IMR-90 (cell line): ENCODE measurements at regions not wholly inside any gene's neighbourhood (a gene's known extent, or its start where the extent isn't known, plus 50 kb on each side); places are given as distances from the start of the nearest gene placed in this dataset.

Experiments used
- ATAC-seq: fragments of 200-7000 bp; cut with Tn5 transposase; 2 replicates; pipeline ENCODE4 v1.9.1; 2020; ENCODE audit warnings: low read depth, mild to moderate bottlenecking, moderate library complexity
- BruUV-seq: library from RNA; stranded (reverse); fragments of 400-500 nt; replicated peaks from 2 replicates; lab custom pipeline; 2021; lab: Mats Ljungman, UMichigan
- CTCF ChIA-PET: fragments of 300-600 bp; formaldehyde crosslinking; extraction: SDS; loops from one replicate; lab custom pipeline; 2021; ENCODE audit warnings: antibody characterized with exemption; lab: Yijun Ruan, JAX
- POLR2A ChIA-PET: fragments of 300-600 bp; sonication (Branson Sonifier 250); formaldehyde crosslinking; loops from one replicate; lab custom pipeline; 2022; ENCODE audit warnings: antibody characterized with exemption; ENCODE audit not compliant: unreplicated experiment; lab: Charles Lee
- DNase-seq: peaks from one replicate; pipeline ENCODE4 v3.0.0; 2013
- H2AFZ ChIP-seq: replicated peaks from 2 replicates; pipeline ENCODE3; 2013; ENCODE audit warnings: low read length, mild to moderate bottlenecking; ENCODE audit not compliant: poor library complexity
- H2AK5ac ChIP-seq: 2 replicates; pipeline ENCODE4 v1.6.1; 2013; ENCODE audit warnings: low read depth, low read length, inconsistent platforms
- H2AK9ac ChIP-seq: replicated peaks from 2 replicates; pipeline ENCODE3; 2013; ENCODE audit warnings: mild to moderate bottlenecking, low read depth, low read length, moderate library complexity; ENCODE audit not compliant: poor library complexity
- H2BK120ac ChIP-seq: 2 replicates; pipeline ENCODE4 v1.6.1; 2013; ENCODE audit warnings: low read depth, low read length, inconsistent platforms
- H2BK15ac ChIP-seq: 3 replicates; pipeline ENCODE4 v1.6.1; 2013; ENCODE audit warnings: low read depth, low read length, inconsistent platforms
- H2BK20ac ChIP-seq: 2 replicates; pipeline ENCODE4 v1.6.1; 2013; ENCODE audit warnings: low read depth, mild to moderate bottlenecking, inconsistent platforms, low read length, moderate library complexity
- H2BK5ac ChIP-seq: 2 replicates; pipeline ENCODE4 v1.6.1; 2013; ENCODE audit warnings: mild to moderate bottlenecking, low read depth, low read length, inconsistent platforms; ENCODE audit not compliant: poor library complexity, severe bottlenecking
- H3K14ac ChIP-seq: replicated peaks from 2 replicates; pipeline ENCODE4 v1.6.1; 2013; ENCODE audit warnings: low read depth, low read length, inconsistent platforms
- H3K18ac ChIP-seq: 2 replicates; pipeline ENCODE4 v1.6.1; 2013; ENCODE audit warnings: low read depth, low read length, control low read depth
- H3K23ac ChIP-seq: 2 replicates; pipeline ENCODE4 v1.6.1; 2013; ENCODE audit warnings: low read depth, low read length, inconsistent platforms
- H3K27ac ChIP-seq: 2 replicates; pipeline ENCODE4 v1.5.1; 2013; ENCODE audit warnings: mild to moderate bottlenecking, control low read depth, low read length; ENCODE audit not compliant: insufficient read depth
- H3K27me3 ChIP-seq: 2 replicates; pipeline ENCODE4 v1.6.1; 2013; ENCODE audit warnings: low read length; ENCODE audit not compliant: control insufficient read depth, insufficient read depth
- H3K36me3 ChIP-seq: 2 replicates; pipeline ENCODE4 v1.6.1; 2013; ENCODE audit warnings: low read length, mixed read lengths; ENCODE audit not compliant: control insufficient read depth, insufficient read depth
- H3K4ac ChIP-seq: 2 replicates; pipeline ENCODE4 v1.6.1; 2013; ENCODE audit warnings: low read depth, low read length, inconsistent platforms
- H3K4me1 ChIP-seq: 2 replicates; pipeline ENCODE4 v1.6.1; 2013; ENCODE audit warnings: low read length, mixed read lengths; ENCODE audit not compliant: control insufficient read depth, insufficient read depth
- H3K4me2 ChIP-seq: 2 replicates; pipeline ENCODE4 v1.6.1; 2013; ENCODE audit warnings: low read depth, mild to moderate bottlenecking, control low read depth, low read length, moderate library complexity
- H3K4me3 ChIP-seq: 2 replicates; pipeline ENCODE4 v1.5.1; 2013; ENCODE audit warnings: low read depth, mild to moderate bottlenecking, control low read depth, low read length, moderate library complexity; ENCODE audit not compliant: insufficient read depth
- H3K56ac ChIP-seq: 2 replicates; pipeline ENCODE4 v1.6.1; 2013; ENCODE audit warnings: low read length, inconsistent platforms; ENCODE audit not compliant: insufficient read depth; ENCODE audit errors: extremely low read depth
- H3K79me1 ChIP-seq, 2 experiments: 2 replicates each; pipeline ENCODE4 v1.6.1; 2013; ENCODE audit warnings: low read length in 2 of 2, inconsistent platforms in 1 of 2, low read depth in 1 of 2
- H3K9ac ChIP-seq: 2 replicates; pipeline ENCODE4 v1.6.1; 2013; ENCODE audit warnings: low read depth, low read length, control low read depth
- H3K9me1 ChIP-seq: 2 replicates; pipeline ENCODE4 v1.6.1; 2013; ENCODE audit warnings: low read length, inconsistent platforms; ENCODE audit not compliant: insufficient read depth
- H3K9me3 ChIP-seq: 2 replicates; pipeline ENCODE4 v1.6.1; 2013; ENCODE audit warnings: low read length; ENCODE audit not compliant: control insufficient read depth, insufficient read depth
- H4K20me1 ChIP-seq: 2 replicates; pipeline ENCODE4 v1.6.1; 2013; ENCODE audit warnings: low read length, inconsistent platforms; ENCODE audit not compliant: insufficient read depth
- H4K5ac ChIP-seq: 2 replicates; pipeline ENCODE4 v1.6.1; 2013; ENCODE audit warnings: mild to moderate bottlenecking, low read depth, low read length, control low read depth
- H4K8ac ChIP-seq, 2 experiments: 2 replicates each; pipeline ENCODE4 v1.6.1; 2013; ENCODE audit warnings: low read depth in 2 of 2, low read length in 2 of 2, control low read depth in 1 of 2, inconsistent platforms in 1 of 2
- H4K91ac ChIP-seq: 2 replicates; pipeline ENCODE4 v1.6.1; 2013; ENCODE audit warnings: low read depth, low read length, inconsistent platforms; ENCODE audit not compliant: insufficient read depth
- CEBPB ChIP-seq: IDR thresholded peaks from 2 replicates; pipeline ENCODE4 v1.6.1; 2012; ENCODE audit warnings: low read depth, low read length, improper control_type of control experiment
- CHD1 ChIP-seq: IDR thresholded peaks from 2 replicates; pipeline ENCODE4 v1.6.1; 2012; ENCODE audit warnings: low read depth, low read length, improper control_type of control experiment
- NFE2L2 ChIP-seq: fragments of 150-350 bp; IDR thresholded peaks from 2 replicates; pipeline ENCODE4 v1.6.1; 2016; ENCODE audit warnings: low read depth, mild to moderate bottlenecking, low read length
- POLR2A ChIP-seq: IDR thresholded peaks from 2 replicates; pipeline ENCODE4 v1.6.1; 2012; ENCODE audit warnings: mild to moderate bottlenecking, low read depth, low read length
- RAD21 ChIP-seq: IDR thresholded peaks from 2 replicates; pipeline ENCODE4 v1.6.1; 2012; ENCODE audit warnings: low read length, improper control_type of control experiment
- RCOR1 ChIP-seq: IDR thresholded peaks from 2 replicates; pipeline ENCODE4 v1.6.1; 2012; ENCODE audit warnings: mild to moderate bottlenecking, low read length, improper control_type of control experiment; ENCODE audit not compliant: insufficient replicate concordance
- SMC3 ChIP-seq: fragments of 150-350 bp; IDR thresholded peaks from 2 replicates; pipeline ENCODE4 v1.6.1; 2016; ENCODE audit warnings: low read depth, mild to moderate bottlenecking, antibody characterized with exemption, low read length, moderate library complexity
- USF2 ChIP-seq: fragments of 150-350 bp; IDR thresholded peaks from 2 replicates; pipeline ENCODE4 v1.6.1; 2017; ENCODE audit warnings: mild to moderate bottlenecking, antibody characterized with exemption, low read length, low read depth
- WGBS, 2 experiments: methylation state at CpG; one replicate each; pipeline versions ENCODE4 v1.1.5 to v1.1.7; 2013; ENCODE audit warnings: missing lambda C conversion rate in 2 of 2; ENCODE audit not compliant: insufficient read length in 1 of 2; ENCODE audit errors: extremely low coverage in 2 of 2; 5-methylcytosine and 5-hydroxymethylcytosine counted together
- dilution Hi-C: fragments of 300-500 bp; cut with HindIII; formaldehyde crosslinking; loops from one replicate; pipeline ENCODE4 v1.14.3; 2018; ENCODE audit warnings: low sequenced_read_pairs; ENCODE audit not compliant: unreplicated experiment
- in situ Hi-C: fragments of 300-500 bp; cut with MboI; formaldehyde crosslinking; loops from 3 replicates; pipeline ENCODE4 v1.14.3; 2019; ENCODE audit warnings: low sequenced_read_pairs, inconsistent platforms, mixed read lengths
- intact Hi-C: fragments of 100-400 bp; cut with micrococcal nuclease; formaldehyde crosslinking; loops from 2 replicates; pipeline ENCODE4 v1.10.0; 2022
- TF ChIP-seq, protein P1 (sequence below): conservative IDR thresholded peaks from 2 replicates; pipeline ENCODE4 v1.5.1; 2012; ENCODE audit warnings: mild to moderate bottlenecking, low read depth, low read length, improper control_type of control experiment
- TF ChIP-seq, protein P2 (sequence below): fragments of 150-350 bp; IDR thresholded peaks from 2 replicates; pipeline ENCODE4 v1.6.1; 2016; ENCODE audit warnings: low read depth, mild to moderate bottlenecking, low read length, moderate library complexity, borderline replicate concordance

- H3K4me3 ChIP-seq = no peak overlapping the region
- no peaks in the 10 kb centered on the region for H3K4me1 ChIP-seq
- no peak overlapping the region for H3K27ac ChIP-seq
- H2BK120ac ChIP-seq = no peak overlapping the region
- no peak overlapping the region for H3K18ac ChIP-seq
- H3K9me1 ChIP-seq = peaks cover 1% of the 10 kb centered on the region; the same call in 1 of the 2 replicates
- H3K27me3 ChIP-seq = no peaks in the 10 kb centered on the region; the same call in 1 of the 2 replicates
- no peaks in the 10 kb centered on the region for H3K9me3 ChIP-seq
- CTCF ChIA-PET = no interaction called here
- no peaks in the 10 kb centered on the region for H3K36me3 ChIP-seq
- no peak overlapping the region for H3K23ac ChIP-seq
- no CpG with 5 or more reads among the region's 4 CpGs for WGBS, 2 experiments
- ATAC-seq = no peak
- DNase-seq = no peak
- no peaks in the 10 kb centered on the region for H4K20me1 ChIP-seq
- H3K79me1 ChIP-seq = no peaks in the 10 kb centered on the region
- H3K14ac ChIP-seq = no peak overlapping the region
- H3K9ac ChIP-seq = no peak overlapping the region
- no peak overlapping the region for H2AK9ac ChIP-seq
- no peak for TF ChIP-seq NFE2L2
- TF ChIP-seq, protein P1, sequence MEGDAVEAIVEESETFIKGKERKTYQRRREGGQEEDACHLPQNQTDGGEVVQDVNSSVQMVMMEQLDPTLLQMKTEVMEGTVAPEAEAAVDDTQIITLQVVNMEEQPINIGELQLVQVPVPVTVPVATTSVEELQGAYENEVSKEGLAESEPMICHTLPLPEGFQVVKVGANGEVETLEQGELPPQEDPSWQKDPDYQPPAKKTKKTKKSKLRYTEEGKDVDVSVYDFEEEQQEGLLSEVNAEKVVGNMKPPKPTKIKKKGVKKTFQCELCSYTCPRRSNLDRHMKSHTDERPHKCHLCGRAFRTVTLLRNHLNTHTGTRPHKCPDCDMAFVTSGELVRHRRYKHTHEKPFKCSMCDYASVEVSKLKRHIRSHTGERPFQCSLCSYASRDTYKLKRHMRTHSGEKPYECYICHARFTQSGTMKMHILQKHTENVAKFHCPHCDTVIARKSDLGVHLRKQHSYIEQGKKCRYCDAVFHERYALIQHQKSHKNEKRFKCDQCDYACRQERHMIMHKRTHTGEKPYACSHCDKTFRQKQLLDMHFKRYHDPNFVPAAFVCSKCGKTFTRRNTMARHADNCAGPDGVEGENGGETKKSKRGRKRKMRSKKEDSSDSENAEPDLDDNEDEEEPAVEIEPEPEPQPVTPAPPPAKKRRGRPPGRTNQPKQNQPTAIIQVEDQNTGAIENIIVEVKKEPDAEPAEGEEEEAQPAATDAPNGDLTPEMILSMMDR = no peak
- no peak for TF ChIP-seq RAD21
- TF ChIP-seq CHD1 = no peak
- no peak for TF ChIP-seq POLR2A
- TF ChIP-seq, protein P2, sequence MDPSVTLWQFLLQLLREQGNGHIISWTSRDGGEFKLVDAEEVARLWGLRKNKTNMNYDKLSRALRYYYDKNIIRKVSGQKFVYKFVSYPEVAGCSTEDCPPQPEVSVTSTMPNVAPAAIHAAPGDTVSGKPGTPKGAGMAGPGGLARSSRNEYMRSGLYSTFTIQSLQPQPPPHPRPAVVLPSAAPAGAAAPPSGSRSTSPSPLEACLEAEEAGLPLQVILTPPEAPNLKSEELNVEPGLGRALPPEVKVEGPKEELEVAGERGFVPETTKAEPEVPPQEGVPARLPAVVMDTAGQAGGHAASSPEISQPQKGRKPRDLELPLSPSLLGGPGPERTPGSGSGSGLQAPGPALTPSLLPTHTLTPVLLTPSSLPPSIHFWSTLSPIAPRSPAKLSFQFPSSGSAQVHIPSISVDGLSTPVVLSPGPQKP = no peak
- TF ChIP-seq RCOR1 = no peak
- no peak for TF ChIP-seq SMC3
- no peak for TF ChIP-seq USF2
- no peak for TF ChIP-seq CEBPB
- no peak overlapping the region for H2AK5ac ChIP-seq
- no peak overlapping the region for H2AFZ ChIP-seq
- H4K5ac ChIP-seq = no peak overlapping the region
- no peak overlapping the region for H3K56ac ChIP-seq
- no peak overlapping the region for H3K4me2 ChIP-seq
- no TSS peak for BruUV-seq
- intact Hi-C loops = no loop called here
- H2BK20ac ChIP-seq = no peak overlapping the region
- H2BK5ac ChIP-seq = no peak overlapping the region
- no peak overlapping the region for H4K91ac ChIP-seq
- H2BK15ac ChIP-seq = no peak overlapping the region
- H3K4ac ChIP-seq = no peak overlapping the region
- no peak overlapping the region for H4K8ac ChIP-seq
- dilution Hi-C loops = no loop called here
- in situ Hi-C loops = no loop called here
- POLR2A ChIA-PET = no interaction called here
These were observed 59.6 kb upstream of the MAMLD1 start for GRCh38 chrX:150303386-150304097.
